ENCODE measurements at regions not wholly inside any gene's neighbourhood (a gene's known extent, or its start where the extent isn't known, plus 50 kb on each side); places are given as distances from the start of the nearest gene placed in this dataset.

- TF ChIP-seq CTCF (IDR thresholded peaks at IDR 0.05) (no peak), POLR2A (IDR thresholded peaks at IDR 0.05) (no peak)
Measured at GRCh38 chr17:14579716-14580115, 278.8 kb downstream of the HS3ST3B1 start.
